DMS53 treated with DMSO at 0.1 percent for 48 hours (cell line): ENCODE measurements at regions not wholly inside any gene's neighbourhood (a gene's known extent, or its start where the extent isn't known, plus 50 kb on each side); places are given as distances from the start of the nearest gene placed in this dataset.

Experiments used
- DNase-seq: peaks from one replicate; lab custom pipeline; 2025; ENCODE audit not compliant: unreplicated experiment; lab: John Stamatoyannopoulos, UW

DNA sequence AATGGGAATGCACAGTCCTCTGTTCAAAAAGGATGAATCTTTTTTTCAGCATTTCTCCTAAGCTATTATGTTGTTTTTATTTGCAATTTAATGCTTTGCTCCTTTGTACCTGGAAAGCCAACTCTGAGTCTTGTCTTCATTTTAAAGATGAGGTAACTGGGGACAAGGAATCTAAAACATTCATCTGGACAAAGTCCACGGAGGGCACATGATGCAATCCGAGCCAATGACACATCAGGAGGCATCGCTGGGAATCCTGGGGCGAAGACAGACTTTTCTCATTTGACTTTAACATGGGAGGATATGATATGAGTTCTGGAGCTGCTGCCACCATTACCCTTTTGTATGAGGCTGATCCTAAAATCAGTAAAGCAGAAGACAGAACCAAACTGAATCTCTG, 116.5 kb upstream of the REG3G start:
- no peak for DNase-seq

DNA sequence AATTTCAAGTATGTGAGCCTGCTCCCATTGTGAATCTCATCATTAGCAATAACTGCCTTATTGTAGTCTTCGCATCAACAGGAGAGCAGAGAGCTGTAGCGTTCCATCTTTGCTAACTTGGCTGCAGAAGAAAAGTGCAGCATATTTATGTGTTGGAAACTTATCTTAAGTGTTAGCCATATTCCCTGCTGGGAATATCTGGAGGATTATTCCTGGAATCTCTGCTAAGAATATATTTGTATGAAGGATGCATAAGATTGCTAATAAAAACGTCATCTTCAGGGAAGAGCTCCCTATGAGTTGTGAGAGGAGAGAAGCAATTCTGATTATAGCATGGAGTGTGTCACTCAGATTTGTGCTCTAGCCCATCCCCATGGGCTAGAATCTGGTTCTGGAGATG, 115.1 kb upstream of the REG3G start:
- DNase-seq, result no peak

DNA sequence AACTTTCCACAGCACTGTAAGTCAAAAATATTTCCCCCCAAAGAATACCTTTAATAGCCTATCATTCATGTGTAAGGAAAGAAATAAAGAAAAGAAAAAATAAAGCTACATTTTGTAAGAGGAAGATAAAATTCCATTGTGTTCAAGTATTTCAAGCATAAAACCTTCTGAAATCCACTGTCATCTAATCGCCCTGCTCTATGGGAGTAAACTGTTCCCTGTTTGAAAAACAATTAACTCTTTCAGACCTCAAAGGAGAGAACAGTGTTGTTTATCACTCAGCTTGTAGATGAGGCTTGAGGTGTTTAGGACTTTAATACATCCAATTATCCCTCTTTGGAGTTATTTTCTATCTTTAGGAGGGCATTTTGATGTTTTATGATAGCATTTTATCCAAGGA, 112.2 kb upstream of the REG3G start:
- no peak for DNase-seq

DNA sequence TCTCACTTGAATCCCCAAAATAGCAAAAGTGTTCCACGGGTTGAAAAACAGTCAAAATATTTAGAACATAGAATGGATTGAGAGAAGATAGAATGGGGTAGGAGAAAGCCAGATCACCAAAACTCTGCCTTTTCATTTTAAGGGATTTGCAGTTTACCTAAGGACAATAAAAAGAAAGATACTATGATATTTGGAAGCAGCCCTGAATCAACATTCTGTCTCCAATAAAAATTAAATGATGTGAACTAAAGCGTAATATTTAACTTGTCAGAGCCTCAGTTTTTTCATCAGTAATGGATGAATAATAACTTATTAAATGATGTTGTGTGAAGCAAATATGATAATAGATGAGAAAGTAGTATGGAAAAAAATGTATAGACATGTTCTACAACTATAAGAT, 100.2 kb upstream of the REG3G start:
- no peak for DNase-seq

DNA sequence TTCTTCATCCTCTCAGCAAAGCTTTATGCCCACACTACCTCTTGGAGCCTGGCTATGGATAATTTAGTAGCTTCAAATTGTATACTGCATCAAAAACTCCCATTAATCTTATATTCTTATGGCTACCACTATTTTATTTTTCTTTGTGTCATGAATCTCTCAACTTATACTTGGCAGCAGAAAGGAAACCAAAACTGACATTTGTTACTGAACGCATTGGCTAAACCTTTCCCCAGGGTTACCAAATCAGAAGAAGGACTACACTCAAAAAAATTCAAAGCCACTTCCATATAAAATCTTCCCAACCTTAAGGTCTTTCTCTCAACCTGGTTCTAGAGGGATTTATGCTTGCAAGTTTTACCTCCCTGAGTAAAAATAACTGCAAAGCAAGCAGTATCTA, 97.0 kb upstream of the REG3G start:
- DNase-seq, result no peak

DNA sequence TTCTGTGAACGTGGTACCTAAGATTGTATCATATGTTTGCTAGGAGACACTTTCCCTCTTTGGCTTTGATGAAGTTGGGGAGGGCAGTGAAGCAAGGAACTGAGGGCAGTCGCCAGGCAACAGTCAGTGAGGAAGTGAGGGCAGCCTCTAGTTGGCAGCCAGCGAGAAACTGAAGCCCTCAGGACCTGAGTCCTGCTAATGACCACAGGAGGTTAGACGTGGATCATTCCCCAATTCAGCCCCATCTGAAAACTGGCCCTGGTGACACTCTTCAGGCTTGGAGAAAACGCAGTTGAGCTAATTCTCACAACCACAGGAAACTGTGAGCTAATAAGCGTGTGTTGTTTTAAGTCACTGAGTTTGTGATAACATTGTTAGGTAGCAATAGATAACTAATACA, 84.5 kb upstream of the REG3G start:
- DNase-seq, result no peak

DNA sequence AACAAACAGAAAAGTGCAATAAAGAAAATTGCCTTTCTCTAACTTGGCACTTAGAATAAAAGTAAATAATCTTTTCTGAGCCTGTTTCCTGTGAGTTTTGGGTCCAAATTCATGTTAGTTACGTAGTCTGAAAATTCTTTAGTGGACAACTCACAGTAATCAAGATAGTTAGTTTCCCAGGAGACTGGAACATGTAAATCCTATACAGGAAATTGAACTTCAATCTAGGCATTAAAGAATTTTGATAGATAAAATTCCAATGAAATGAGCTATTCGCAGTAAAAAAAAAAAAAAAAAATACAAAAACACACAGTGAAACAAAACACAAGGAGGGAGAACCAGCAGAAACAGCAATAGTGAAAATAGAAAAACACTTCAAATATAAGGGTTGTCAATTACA, 83.8 kb upstream of the REG3G start:
- DNase-seq, result no peak

DNA sequence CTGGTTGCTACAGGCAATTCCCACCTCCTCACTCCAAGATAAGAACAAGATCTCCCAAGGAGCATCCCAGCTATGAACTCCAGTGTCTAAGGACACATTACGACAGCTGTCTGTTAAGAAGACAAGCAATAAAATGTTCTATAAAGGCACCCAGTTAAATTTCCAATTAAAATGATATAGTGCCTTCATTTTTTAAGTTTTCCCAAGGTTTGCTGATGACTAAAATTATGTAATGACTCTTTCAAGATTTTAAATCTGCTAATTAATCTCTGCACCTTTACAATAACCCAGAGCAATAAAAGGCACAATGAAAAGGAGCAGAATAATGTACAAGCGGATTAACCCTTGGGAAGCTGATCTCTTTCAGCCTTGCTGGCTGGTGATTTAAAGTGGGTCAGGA, 61.6 kb upstream of the REG3G start:
- DNase-seq, result no peak

DNA sequence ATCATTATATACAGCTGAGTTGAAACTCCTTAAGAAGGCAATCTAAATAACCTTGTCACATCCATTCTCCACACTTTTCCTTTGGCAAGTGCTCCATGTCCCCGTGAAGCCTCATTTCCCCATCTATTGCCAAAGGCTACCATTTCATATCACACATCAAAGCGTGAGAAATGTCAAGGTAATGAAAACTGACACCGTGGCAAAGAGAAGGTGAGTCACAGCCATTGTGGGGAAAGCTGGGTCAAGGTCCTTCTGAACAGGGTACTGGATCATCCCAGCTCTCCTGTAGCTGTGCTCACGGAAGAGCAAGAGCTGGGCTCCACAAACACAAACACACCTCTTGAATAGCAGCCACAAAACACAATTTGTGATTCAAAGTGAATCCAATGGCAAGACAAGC, 58.2 kb upstream of the REG3G start:
- peak; percentile 94 for DNase-seq

DNA sequence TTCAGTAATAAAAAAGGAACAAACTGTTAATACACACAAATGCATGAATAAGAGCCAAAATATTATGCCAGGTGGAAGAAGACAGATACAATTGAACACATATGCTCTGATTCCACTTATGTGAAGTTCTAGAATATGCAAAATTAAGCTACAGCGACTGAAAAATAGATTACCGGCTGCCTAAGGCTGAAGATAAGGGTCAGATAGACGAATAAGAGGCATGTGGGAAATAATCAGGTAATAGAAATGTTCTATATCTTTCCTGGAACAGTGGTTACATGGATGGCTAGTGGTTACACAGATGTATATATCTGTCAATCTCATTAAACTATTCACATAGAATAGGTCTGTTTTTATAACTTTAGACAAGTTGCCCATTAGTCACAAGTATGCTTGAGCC, 51.9 kb upstream of the REG3G start:
- no peak for DNase-seq
